ENCODE measurements at regions not wholly inside any gene's neighbourhood (a gene's known extent, or its start where the extent isn't known, plus 50 kb on each side); places are given as distances from the start of the nearest gene placed in this dataset.
"Not testable (repeated sequence)": the region's sequence is repeated elsewhere in the genome, so short reads cannot be mapped to it uniquely, and the experiment has no call there.

DNA sequence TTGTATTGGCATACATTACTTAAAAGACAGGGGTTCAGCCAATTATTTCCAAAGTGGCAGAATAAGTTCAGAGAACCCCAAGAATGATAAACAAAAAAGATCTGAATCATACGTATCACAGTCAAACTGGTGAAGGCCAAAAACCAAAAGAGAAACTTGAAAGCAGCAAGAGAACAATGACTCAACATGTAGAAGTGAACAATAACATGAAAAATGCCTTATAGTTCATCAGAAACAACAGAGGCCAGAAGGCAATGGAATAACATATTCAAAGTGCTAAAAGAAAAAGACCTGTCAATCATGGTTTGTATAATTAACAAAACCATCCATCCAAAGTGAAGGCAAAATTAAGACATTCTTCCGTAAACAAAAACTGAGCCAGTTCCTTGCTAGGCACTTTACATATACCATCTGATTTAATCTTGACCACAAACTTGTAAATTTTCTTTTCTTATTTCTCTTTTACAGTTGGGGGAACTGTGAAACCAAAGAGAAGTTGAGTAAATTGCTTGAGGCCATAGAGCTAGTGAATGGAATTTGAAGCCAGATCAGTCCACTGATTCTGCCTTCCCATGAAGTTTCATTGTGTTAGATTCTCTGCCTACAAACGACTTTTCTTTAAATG is 232.1 kb upstream of the SEL1L start:
- no peak for DNase-seq

DNA sequence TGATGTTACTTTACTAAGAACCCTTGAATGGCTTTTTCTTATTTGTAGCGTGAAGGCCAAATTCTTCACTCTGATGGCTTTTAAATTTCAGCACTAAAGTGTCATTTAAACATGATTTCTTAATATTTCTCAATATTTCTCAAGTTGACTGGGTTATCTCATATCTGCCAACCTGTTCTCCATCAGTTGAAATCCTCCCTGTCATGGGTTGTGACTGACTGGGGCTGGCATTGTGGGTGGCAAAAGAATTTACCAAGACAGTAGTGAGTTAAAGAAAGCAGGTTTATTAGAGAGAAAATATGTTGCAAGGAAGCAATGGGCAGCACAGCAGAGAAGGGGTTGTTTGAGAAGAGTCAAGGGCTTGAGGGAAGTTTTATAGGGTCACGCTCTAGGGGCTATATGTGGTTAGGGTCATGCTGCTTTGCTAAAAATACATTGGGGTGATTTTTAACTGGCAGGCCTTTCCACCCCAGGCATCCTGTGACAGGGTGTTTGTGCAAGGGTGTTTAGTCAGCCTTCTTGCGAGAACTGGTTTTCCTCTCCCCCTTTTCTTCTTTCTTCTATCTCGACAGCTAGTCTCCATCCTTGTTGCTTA is 232.8 kb upstream of the SEL1L start:
- DNase-seq: no peak

DNA sequence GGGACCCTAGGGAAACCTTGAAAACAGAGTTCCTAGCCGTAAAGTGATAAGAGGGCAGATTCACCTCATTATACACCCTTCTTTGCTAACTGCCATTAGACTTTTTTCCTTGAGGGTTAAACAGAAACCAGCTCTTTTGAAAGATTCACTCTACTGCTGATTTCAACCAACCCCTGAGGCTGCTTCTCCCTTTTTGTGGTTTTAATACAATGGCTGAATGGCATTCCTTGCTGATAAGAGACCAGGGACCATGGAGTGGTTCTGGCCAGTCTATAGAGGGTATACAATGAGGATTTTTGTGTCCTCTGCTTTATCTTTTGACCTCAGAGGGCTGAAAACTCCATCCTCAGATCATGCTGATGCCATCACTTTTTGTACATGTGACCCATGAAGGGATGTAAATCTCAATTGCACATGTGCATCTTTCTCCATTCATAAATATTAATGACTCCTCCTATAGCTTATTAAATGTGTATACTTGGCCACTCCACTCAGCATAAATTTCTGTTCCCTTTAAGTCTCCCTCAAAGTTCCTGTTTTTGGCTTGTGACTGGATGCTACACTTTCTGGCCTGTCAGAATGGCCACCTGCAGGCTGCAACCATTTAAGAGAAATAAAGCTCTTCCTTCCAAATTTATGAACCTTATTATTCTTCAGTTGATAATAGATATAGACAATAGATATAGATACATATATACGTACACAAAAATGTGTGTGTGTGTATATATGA is 233.8 kb upstream of the SEL1L start:
- DNase-seq: no peak

DNA sequence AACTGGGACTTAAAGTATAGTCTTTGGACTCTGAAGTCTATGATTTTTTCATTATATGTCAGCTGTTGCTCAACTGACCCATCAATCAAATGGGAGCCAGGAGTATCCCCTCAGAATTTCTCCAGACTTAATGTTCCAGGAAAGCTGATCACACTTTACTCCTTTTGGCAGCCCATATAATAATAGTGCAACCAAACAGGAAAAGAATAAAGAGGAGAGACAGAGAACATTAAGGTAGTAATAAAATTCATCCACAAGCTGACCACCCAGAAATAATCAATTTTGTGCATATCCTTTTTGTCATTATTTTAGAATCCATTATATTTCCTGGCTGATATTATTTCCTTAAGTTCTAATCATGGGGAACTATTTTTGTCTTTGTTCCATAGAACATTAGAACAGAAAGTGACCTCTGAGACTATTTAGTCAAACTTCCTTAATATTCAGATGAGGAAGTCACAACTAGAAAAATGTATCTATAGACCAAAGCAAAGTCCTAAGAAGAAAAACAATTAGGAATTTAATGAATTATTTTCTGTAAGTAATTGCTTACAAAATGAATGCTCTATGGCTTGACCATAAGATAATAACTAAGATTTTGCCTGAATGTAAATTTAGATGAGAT is 238.1 kb upstream of the SEL1L start:
- DNase-seq: no peak

DNA sequence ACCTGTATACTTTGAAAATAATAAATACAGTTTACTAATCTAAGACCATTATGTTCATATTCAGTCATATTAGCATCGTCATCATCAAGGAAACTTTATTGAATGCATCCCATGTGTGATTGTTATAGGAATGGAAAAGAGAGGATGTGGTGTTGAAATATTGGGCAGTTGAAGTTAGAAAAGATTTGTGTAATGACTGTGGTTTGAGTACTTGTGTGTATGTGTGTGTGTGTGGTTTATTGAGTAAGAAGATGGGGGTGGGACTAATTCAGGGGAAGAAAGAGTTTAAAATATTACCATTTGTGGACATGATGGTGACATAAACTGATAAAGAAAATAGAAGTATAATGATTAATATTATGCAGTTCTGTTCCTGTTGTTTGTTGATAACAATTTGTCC is 238.7 kb upstream of the SEL1L start:
- no peak for DNase-seq

DNA sequence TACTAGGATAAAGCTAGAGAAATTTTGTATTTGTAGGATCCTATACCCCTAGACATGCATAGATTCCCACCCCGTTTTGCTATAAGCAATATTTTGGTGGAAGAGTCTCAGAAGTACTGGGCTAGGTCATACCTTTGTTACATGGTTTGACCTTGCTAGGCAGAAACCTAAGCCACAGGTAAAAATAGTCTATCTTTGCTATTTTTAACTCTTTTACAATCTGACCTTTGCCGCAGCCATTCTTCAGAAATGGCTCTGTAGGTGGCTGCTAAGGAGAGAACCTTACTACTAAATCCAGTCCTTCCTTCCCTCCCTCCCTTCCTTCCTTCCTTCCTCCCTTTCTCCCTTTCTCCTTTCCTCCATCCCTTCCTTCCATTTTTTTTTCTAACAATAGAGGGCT is 242.9 kb upstream of the SEL1L start:
- DNase-seq: no peak

DNA sequence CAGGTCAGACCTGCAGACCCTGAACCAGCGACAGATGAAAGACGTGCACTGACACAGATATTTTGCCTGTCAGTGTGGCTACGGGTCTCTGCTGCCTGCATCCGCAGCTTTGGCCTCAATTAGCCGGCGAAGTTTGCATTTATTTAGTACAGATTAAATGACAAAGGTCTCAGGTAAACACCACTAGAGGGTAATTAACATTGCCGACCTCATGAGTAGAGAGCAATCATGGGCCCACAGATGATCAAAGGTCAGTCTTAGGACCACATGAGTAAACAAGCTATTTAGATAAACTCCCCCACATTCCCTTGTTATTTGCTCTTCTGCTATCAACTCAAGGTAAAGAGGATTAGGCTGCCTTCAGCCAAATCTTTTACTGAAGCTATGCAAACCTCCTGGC is 248.1 kb upstream of the SEL1L start:
- DNase-seq: not testable (repeated sequence)

DNA sequence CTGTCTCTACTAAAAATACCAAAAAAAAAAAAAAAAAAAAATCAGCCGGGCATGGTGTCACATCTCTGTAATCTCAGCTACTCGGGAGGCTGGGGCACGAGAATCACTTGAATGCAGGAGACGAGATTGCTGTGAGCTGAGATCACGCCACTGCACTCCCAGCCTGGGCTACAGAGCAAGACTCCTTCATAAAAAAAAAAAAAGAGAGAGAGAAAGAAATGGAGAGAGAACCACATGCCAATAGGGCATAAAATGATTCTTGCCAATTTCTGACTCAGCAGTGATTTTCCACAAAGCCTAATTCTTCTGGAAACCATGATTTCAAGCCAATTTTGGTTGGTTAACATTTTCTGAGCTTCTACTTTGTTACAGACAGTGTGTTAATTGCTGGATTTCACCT is 250.4 kb upstream of the SEL1L start:
- no peak for DNase-seq

DNA sequence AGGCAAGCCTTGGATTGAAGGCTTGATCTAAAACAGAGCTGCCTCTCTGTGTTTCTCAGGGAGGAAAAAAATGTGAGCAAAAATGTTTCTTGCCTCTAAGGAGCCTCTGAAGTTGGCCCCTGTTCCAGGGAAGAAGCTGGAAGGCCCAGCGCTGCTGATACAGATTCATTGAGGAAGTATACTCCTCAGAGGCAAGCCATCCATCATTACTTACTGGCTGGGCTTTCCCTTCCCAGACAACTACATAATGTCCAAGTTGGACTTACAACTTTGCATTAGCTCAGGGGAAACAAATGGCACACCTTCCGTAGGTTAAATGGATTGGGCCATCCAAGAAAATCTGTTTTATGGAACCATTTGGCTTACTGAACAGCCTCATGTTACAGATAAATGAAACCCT is 263.7 kb upstream of the SEL1L start:
- no peak for DNase-seq

DNA sequence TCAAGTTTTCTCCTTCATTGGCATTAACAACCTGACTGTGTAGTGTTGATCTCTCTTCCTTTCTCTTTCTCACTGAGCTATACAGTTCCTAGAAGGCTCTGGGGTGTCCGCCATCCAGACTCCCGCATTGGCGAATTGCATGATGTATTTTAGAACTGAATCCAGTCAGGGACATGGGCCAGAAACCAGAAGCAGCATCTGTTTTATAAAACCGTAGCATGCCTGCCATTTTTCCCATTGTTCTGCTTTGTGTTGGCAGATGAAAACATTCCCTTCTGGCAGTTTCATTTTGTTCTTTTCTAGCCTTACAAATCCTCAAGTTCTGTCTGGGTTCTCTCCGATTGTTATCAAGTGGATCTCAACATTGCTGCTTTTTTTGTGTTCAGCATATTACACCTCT is 268.3 kb upstream of the SEL1L start:
- DNase-seq: no peak

DNA sequence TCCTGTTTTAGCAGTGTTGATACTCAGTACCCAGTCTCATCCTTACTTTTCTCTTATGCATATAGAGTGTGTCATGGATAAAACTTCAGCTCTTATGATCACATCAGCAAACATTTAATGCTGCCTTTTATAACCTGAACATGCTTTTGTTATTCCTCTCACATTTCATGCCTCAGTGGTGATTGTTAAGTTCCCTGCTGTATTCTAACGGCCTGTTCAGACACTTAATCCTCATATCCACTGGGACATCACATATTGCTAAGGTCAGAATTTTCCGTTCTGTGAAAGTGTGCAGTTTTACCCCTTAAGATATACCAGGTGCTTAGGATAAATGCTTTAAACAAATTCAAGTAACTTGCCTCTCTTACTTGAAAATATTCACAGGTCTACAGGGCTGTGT is 268.7 kb upstream of the SEL1L start:
- no peak for DNase-seq

DNA sequence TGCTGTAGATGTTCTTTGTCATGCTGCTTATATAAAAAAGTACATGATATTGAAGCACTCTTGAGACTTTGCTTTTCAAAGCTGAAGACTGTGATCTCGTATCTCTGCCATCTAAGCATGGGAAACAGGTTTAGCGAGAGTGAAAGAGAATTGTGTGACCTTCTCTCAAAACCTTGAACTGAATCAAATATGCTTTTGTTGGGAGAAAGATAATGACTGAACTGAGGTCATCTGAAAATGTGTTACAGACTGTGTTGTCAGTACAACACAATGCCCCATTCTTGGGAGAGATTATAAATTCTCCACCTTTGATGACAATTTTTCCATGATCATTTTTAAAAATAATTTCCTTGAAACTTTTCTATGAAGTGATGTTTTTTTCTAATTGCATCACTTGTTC is 272.1 kb upstream of the SEL1L start:
- no peak for DNase-seq

DNA sequence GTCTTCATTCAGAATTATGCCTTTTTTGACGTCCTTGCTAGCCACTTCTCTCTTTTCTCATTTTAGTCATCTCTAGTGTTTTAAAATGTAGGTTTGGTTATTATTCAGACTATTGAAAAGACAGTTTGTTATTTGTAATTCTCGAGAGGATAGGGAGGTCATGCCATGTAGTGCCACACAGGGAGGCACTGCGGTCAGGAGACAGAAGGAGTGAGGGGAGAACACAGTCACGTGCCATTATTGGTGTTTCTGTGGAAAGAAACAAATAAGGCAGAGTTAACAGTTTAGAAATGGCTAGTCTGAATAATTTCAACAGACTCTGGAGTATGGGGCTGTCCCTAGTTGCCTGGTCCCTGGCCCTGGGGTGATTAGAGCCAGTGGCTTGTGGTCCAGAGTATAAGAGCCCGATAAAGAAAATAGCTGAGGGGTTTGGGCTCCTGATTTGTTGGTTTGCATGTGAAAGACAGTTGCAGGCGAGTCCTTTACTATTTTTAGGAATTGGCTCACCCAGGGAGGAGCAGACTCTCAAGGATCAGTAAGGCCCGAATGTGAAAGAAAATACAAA is 278.1 kb upstream of the SEL1L start:
- no peak for DNase-seq

DNA sequence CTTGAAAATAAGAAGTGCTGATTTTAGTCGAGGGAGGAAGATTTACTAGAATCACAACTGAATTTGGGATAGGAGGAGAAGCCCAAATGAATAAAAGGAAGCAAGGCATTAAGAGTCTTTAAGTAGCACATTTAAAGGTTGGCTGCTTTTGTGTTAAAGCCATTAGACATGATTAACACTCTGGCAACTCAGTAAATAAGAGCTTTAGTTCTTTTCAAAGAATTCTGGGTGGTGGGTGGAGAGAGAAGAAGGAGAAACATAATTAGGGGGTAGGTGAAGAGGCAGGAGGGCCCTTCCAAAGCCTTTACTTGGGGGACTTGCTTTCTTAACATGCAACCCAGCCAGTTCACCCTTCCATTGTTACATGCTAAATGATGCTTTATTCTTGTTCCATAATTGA is 284.6 kb upstream of the SEL1L start:
- no peak for DNase-seq

DNA sequence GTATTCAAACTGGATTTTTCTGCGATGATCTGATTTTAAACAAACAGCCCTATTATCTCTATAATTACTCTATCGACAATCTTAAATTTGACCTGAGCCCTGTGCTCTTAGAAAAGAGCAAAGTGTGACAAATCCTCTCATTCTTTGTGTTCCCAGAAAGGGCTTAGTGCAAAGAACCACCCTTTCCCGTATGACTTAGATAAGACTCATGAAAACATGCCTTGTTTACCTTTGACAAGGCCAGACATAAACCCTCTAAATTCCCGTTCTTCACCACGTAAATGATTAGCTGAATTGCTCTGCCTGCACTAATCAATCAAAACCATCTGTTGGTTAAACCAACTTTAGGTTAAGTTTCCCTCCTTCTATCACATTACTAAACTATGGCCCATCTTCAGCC is 285.7 kb upstream of the SEL1L start:
- no peak for DNase-seq

DNA sequence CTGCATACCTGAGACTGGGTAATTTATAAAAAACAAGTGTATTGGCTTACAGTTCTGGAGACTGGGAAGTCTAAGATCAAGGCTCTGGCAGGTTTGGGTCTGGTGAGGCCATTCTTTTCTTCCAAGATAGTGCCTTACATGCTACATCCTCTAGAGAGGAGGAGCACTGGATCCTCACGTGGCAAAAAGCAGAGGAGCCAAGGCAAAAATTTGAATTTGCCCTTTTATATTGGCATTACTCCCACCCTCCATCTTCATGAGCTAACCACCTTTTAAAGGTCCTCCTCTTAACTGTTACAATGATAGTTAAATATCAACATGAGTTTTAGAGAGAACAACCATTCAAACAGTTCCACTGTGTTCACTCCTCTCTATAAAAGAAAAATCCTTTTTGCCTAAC is 286.3 kb upstream of the SEL1L start:
- no peak for DNase-seq

DNA sequence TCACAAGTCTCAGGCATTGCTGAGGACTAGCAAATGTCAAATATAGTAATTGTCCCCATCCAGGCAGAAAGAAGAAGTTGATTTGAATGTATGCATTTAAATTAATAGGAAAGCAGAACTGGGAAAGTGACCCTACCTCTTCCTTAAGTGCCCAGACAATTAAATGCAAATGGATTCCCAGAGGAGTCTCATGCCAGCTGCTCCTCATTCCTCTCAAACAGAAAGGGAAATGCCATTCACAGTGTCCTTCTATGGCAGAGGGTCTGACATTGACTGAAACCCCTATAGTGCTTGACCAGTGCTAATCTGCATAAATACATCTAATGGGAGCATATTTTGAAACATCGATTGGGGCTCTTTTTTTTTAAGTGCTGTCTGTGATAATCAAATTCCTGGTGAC is 292.4 kb upstream of the SEL1L start:
- no peak for DNase-seq

DNA sequence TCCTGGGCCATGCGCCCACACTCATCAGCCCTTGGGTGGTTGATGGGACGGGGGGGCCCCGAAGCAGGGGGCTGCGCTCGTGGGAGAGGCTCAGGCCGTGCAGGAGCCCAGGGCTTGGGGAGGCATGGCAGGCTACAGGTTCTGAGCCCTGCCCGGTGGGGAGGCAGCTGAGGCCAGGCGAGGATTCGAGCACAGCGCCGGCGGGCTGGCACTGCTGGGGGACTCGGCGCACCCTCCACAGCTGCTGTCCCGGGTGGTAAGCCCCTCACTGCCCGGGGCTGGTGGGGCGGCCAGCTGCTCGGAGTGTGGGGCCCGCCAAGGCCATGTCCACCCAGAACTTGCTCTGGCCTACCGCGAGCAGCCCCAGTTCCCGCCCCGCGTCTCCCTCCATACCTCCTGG is 295.8 kb upstream of the SEL1L start:
- DNase-seq: no peak

DNA sequence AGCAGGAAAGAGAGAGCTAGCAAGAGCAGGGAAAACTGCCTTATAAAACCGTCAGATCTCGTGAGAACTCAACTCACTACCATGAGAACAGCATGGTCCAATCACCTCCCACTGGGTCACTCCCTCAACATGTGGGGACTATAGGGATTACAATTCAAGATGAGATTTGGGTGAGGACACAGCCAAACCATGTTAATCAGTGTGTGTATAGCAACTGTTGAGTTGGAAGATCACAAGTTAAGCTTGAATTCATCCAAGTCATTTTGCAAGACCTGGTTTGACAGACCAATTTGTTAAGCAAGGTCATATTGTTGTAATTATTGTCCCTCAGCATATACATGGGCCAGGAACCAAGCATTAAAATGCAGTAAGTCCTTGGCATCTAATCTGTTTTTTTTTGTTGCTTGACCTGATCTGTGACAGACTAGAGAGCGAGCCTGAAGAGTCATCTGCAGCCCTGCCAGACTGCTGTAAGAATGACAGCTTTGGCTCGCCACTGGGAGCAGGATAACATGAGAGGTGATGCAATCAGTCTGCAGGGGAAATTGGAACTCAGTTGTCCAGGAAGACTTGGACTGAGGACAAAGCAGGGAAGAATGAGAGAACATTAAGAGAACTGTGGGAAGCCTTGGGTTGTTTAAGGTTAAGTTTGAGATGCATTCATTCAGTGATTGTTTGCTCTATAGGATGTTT is 297.6 kb upstream of the SEL1L start:
- DNase-seq: no peak

DNA sequence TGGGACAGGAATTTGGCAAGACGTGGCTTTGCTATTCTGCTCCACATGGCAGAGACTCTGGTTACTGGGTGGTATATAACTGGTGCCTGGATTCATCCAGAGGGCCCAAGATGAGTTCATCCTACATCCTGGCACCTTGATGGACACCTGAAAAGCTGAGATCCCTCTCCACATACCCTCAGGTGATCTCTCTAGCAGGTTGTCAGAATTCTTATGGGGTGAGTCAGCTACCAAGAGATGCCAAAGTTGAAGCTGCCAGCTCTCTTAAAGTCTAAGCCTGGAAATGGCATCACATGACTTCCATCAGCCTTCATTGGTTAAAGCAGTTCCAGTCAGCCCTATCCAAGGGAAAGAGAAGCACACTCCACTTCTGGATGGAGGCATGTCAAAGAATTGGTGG is 300.7 kb upstream of the SEL1L start:
- DNase-seq: no peak

DNA sequence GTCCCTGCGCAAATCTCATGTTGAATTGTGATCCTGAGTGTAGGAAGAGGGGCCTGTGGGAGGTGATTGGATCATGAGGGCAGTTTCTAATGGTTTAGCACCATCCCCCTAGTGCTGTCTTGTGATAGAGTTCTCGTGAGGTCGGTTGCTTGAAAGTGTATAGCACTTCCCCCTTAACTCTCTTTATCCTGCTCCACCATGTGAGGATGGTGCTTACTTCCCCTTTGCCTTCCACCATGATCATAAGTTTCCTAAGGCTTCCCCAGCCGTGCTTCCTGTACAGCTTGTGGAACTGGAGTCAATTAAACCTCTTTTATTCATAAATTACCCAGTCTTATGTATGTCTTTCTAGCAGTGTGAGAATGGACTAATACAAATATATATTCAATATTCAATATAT is 303.7 kb upstream of the SEL1L start:
- no peak for DNase-seq

DNA sequence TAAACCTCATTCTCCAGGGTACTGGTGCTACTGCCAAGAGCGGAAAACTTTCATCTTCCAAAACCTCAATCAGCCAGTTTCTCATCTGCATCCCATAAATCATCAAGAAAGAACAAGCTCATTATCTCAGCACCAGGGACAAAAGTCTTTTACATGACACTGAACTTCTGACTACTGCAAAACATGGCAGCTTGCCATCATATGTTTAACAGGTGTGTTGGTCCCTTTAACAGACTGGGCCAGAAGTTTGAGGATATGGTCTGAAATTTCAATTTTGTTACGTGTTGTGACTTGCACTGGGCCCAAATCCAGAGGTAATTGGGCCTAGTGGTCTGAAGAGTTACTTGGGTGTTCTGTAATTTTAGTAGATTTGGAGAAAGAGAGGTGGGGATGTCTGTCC is 305.4 kb upstream of the SEL1L start:
- DNase-seq: no peak

DNA sequence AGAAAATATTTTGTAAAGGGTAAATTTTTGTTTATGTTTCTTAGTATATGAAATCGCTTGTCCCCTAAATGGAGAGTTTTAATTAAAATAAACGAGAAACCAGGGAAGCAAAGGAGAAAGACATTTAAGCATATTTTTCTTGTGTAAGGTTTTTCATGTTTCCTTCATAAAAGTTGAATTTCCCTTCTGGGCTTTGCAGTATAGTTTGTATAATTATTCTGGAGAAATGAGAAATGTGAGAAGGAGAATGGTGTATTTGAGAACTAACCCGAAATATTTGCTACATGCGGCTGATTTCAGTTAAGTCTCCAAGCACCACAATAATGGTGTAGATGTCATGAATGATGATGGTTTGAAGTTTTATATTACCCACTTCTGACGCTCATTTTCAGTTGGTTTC is 307.7 kb upstream of the SEL1L start:
- DNase-seq: no peak
